ENCODE measurements at regions not wholly inside any gene's neighbourhood (a gene's known extent, or its start where the extent isn't known, plus 50 kb on each side); places are given as distances from the start of the nearest gene placed in this dataset.

DNA sequence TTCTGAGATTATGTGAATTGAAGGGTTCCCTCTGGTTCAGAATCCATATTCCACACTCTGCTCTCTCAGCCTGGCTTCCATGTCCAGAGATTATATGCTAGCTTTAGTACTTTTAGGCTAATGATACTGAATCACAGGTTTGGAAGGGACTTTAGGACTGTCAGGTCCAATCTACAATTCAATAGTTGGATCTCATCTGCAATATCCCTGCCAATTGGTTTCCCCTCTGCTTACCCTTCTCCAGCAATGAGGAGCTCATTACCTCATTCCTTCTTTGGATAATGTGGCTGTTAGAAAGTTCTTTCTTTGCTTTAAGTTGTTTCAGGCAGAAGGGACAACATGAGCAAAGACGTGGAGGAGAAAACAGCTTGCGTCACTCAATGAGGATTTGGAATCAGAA, 245.3 kb downstream of the PLPP3 start:
- Histone ChIP-seq H3K36me3 (no peaks in the 10 kb centered on the region), H3K4me1 (ENCODE audit: insufficient read depth) (no peaks in the 10 kb centered on the region), H3K4me3 (no peak overlapping the region), H3K9me3 (no peaks in the 10 kb centered on the region), H3K27ac (no peak overlapping the region), H3K27me3 (no peaks in the 10 kb centered on the region)
- DNase-seq: no peak
- TF ChIP-seq CTCF (IDR thresholded peaks at IDR 0.05) (no peak), POLR2A (IDR thresholded peaks at IDR 0.05) (no peak), EP300 (IDR thresholded peaks at IDR 0.05) (no peak)
- WGBS, 3 donors: 65 to 86% (median 85%) methylated on average over 2 of the region's 2 CpGs
- intact Hi-C loops (cut with DNase I): no loop called here

DNA sequence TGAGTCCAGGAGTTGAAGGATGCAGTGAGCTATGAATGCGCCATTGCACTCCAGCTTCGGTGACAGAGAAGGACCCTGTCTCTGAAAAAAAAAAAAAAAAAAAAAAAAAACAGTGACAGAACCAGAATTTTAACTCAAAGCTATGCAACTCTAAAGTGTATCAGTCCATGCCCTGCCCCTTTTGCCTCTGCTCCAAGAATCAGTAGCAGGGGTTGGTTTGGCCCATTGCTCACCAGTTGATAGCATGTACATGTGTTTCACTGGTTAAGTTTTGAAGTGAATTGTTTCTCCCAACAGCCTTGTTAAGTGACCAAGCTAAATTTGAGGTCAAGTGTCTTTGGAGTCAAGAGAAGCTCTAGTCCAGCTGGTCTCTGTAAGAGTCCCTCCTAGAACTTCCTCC, 245.9 kb downstream of the PLPP3 start:
- H3K4me1 ChIP-seq (ENCODE audit: insufficient read depth): no peaks in the 10 kb centered on the region
- no peak for DNase-seq
- H3K27ac ChIP-seq: no peak overlapping the region
- H3K4me3 ChIP-seq: no peak overlapping the region
- TF ChIP-seq POLR2A (IDR thresholded peaks at IDR 0.05): no peak
- no peak for TF ChIP-seq EP300 (IDR thresholded peaks at IDR 0.05)
- no peak for TF ChIP-seq CTCF (IDR thresholded peaks at IDR 0.05)
- 89 to 100% (median 100%) methylated on average over 2 of the region's 2 CpGs for WGBS, 3 donors
- intact Hi-C loops (cut with DNase I): no loop called here
- H3K27me3 ChIP-seq: no peaks in the 10 kb centered on the region
- H3K9me3 ChIP-seq: no peaks in the 10 kb centered on the region
- H3K36me3 ChIP-seq: no peaks in the 10 kb centered on the region

DNA sequence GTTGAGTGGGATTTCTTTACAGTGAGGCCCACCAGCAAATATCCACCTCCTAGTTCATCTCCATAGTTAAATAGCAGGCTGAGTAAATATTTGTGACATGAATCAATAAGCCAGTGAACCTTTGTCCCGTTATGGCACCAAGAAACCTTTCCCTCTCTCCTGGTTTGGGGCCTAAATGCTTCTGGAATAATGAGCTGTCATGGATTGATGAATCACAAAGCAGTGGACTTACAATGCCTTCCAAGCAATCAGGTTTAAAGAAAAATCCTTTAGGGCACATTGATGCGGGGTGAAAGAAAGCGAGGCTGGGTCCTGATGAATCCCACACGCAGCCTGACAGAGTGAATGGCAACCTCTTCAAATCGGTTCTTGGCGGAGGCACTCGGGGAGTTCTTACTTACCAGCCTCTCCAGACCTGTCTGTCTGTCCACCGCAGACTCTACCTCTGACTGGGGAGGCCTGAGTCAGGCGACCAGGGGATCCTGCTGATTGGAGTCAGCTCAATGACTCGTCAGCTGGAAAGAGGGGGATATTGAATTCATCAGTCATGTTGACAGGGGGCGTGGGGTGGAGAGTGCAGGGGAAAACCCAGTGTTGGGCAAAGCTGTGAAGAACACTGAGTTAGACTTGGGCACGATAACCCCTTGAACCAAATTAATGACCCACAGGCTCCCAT, 247.3 kb downstream of the PLPP3 start:
- Histone ChIP-seq H3K27me3 (no peaks in the 10 kb centered on the region), H3K4me1 (ENCODE audit: insufficient read depth) (no peaks in the 10 kb centered on the region), H3K4me3 (no peak overlapping the region), H3K9me3 (no peaks in the 10 kb centered on the region), H3K27ac (no peak overlapping the region), H3K36me3 (no peaks in the 10 kb centered on the region)
- TF ChIP-seq CTCF (IDR thresholded peaks at IDR 0.05) (no peak), EP300 (IDR thresholded peaks at IDR 0.05) (no peak), POLR2A (IDR thresholded peaks at IDR 0.05) (no peak)
- no peak for DNase-seq
- WGBS, 3 donors: 83 to 89% (median 88%) methylated on average over 12 of the region's 12 CpGs
- intact Hi-C loops (cut with DNase I): no loop called here

DNA sequence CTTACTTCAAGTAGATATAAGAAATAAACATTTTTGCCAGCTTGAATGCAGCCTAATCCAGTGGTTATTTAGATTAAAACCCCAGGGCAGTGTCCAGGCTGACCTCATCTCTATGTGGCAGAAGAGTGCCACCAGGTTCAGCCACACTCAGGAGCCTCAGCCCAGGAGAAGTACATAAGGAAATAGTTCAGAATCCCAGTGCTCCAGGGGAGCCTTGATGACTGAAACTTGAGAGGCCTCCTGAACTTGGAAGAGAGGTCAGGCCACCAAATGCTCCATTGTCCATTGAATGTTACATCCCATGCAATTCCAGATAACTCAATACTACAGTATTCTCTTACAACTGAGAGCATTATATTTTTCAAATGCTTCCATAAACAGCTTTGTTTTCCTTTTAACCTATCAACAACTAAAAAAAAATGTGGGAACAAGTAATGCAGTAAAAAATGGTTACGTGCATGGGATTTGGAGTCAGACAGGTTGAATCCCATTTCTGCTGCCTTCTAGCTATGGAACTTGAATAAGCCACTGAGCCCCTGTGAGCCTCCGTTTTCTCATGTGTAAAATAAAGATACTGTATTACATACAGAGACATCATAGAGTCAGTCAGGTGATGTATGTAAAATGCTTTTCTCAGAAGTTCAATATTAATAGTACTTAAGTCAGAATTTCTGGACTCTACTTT, 248.0 kb downstream of the PLPP3 start:
- Histone ChIP-seq H3K27me3 (no peaks in the 10 kb centered on the region), H3K4me1 (ENCODE audit: insufficient read depth) (peaks cover under 1% of the 10 kb centered on the region), H3K36me3 (no peaks in the 10 kb centered on the region), H3K9me3 (no peaks in the 10 kb centered on the region), H3K27ac (no peak overlapping the region), H3K4me3 (no peak overlapping the region)
- DNase-seq: no peak
- TF ChIP-seq CTCF (IDR thresholded peaks at IDR 0.05) (no peak), POLR2A (IDR thresholded peaks at IDR 0.05) (no peak), EP300 (IDR thresholded peaks at IDR 0.05) (no peak)
- intact Hi-C loops (cut with DNase I): no loop called here
- 77 to 94% (median 93%) methylated on average over 2 of the region's 2 CpGs for WGBS, 3 donors

Measured in ovary (tissue), 7 donors.